Activated naive CD4-positive, alpha-beta T cell treated with anti-CD3 and anti-CD28 coated beads, Interleukin-2, amount 50 U/mL, for 16 hours (primary cell): ENCODE measurements at regions not wholly inside any gene's neighbourhood (a gene's known extent, or its start where the extent isn't known, plus 50 kb on each side); places are given as distances from the start of the nearest gene placed in this dataset.
"Not testable (repeated sequence)": the region's sequence is repeated elsewhere in the genome, so short reads cannot be mapped to it uniquely, and the experiment has no call there.

Experiments
- DNase-seq: peaks from one replicate; pipeline ENCODE4 v3.0.0-alpha.2; 2020

DNA sequence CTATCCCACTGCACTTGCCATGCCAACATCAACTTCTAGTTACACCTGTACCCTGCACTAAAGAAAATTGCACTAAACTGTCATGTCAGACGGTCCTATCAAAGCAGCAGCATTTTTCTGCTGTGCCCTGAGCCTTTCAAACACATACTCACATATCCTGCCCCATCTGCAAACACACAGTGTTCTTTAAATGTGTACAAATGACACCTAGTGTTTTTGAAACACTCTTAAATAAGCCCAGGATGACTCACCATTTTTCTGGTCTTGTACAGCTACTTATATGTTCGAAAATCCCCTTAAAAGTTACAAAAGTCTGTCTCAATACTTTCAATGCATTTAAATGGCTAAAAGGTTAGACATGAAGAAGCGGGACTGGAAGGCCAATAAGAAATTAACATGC lies 346.7 kb upstream of the PPARGC1A start:
- DNase-seq, result no peak

DNA sequence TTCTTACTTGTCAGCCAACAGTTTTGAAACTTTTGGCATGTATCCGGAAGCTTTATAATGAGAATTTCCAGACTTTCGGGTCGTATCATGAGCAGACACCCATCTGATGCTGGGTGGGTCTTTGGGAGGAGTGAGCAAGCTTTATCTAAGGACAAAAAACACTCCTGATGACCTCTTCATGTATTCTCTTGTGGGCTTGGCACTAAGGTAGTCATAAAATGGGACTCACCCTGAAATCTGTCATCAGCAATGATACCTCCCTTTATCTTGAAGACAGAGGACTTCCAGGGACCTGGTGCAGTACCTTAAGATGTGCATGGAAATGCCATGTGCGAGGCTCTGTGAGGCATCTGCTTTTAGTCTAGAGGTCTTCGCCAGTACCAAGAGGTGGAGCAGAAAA lies 346.3 kb upstream of the PPARGC1A start:
- DNase-seq, result no peak

DNA sequence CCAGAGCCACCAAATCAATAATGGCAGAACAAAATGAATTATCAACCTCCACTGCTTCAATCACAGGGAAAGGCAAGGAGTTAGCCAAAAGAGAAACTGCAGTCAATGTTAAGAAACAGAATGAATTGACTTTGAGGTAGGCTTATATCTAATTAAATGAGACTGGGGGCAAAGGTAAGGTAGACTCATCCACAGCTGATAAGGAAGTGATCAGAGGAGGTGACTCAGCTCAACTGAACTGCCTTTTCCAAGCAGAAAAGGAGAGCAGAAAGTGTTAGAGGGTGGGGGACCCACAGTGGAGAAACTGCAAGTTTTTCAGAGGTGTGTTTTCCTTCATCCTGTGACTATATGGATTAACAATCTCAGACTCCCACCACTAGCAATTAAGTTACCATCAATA lies 345.8 kb upstream of the PPARGC1A start:
- DNase-seq, result no peak

DNA sequence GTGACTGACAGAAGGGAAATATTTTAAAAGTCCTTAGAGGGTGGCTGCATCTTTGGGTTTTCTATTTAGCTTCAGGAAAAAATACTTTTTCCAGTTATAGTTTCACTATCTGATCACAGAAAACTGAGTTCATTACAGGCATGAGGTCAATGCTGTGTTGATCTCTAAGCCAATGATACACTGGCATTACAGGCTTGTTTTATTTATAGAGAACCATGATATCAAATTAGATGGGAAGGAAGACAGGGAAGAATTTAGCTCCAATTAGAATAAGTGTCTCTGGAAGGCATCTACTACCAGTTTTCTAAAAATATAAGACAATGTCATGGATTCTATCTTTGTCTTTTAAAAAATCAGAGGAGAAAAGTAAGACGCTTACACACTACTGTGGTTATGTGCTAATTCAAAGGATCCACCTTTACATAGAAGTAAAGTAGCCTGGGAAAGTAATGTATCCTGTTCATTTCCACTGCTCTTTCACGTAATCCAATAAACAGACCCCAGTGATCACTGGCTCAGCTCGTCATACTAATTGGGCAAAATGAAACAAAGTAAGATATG lies 344.5 kb upstream of the PPARGC1A start:
- no peak for DNase-seq

DNA sequence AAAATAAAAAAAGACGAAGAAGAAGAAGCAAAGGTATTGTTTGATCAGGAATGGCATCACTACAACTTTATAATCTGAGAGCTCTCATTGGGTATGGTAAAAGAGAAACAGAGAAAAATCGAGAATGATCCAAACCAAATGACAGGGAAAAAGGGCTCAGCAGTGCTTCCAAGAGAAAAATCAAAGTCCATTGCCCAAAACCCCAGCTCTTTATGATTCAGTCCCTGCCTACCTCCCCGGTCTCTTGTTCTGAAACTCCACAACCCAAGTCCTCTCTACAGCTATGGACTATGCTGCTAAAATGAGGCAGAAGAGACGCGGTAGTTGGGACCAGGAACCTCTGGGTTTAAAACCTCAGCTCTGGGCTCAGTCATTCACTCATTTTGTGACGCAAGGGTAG lies 341.1 kb upstream of the PPARGC1A start:
- DNase-seq, result no peak

DNA sequence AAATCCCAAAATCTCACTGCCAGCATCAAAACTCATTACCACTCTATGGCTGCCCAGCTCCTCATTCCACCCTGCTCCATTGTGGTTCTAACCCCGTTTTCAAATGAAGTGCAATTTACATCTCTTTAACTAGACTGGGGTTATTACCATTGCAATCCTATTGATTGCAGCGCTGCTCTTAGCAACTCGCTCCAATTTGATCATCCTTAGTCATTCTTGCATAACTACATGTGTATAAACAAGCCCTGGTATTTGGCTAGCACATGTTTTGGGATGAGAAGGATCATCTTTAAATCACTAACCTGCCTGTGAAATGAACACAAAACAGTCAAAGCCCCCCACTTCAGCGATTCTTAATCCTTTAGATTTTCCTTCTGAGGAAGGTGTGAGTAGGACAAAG lies 340.1 kb upstream of the PPARGC1A start:
- no peak for DNase-seq

DNA sequence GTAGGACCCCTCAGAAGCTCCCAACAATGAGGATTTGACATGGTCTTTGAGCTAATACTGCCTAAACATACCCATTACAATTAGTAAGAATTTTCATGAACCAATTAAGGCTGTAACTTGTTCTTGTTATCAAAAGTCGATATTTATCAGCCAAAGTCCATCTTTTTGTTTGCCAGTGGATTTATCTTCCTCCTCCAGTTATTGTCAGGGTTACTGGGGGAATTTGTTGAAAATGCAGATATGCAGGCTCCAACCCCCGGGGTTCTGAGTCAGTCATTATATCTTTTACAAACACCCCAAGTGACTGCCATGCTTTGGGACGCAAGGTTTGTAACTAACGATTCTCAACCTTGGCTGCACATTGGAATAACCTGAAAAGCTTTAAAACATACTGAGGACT lies 338.8 kb upstream of the PPARGC1A start:
- DNase-seq, result no peak

DNA sequence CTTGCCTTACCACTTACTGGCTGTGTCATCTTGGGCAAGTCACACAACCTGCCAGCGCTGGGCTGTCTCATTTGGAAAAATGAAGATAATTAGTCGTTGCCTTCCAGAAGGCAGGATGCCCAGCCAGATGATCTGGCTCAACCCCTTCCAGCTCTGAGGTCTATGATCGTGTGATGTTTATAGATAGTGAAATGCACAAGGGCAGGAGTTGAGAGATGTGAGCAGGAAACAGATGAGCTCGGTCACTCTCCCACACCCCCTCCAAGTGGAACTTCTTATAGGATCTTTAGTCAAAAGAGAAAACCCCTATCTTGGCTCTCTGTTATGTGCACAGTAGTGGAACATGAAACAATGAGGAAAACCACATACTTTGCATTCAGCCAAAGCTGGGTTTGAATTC lies 336.8 kb upstream of the PPARGC1A start:
- no peak for DNase-seq

DNA sequence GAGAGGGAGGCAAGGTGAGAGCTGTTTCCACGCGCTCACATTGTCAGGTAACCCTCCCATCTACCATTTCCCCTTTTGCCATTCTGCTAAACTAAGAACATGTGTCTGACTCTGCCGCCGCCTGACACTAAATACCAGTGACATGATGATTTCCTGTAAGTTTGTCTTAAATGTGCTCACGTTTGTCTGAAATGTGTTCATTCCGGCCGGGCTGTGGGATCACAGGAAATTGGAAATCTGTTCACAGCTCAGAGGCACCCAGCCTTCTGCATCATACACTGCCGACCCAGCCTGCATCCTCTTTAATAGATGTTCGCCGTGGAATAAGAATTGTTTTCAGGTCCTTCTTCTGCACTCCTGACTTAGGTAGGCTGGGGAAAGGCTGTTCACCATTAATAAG lies 336.2 kb upstream of the PPARGC1A start:
- DNase-seq, result no peak

DNA sequence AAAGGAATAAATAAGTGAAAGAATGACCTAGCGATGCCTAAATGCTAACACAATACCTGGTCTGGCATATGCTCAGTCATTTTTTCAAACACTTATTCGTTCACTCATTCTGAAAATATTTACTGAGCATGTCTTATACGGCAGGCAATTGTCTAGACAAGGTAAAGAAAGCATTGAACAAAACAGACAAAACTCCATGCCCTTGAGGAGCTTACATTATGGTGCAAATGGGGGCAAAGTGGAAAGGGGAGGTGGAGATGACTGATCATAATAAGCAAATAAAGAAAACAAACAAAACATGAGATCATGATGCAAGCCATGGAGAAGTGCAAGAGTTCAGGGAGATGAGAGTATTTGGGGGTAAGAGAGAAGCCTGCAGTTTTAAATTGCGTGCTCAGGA lies 334.6 kb upstream of the PPARGC1A start:
- no peak for DNase-seq

DNA sequence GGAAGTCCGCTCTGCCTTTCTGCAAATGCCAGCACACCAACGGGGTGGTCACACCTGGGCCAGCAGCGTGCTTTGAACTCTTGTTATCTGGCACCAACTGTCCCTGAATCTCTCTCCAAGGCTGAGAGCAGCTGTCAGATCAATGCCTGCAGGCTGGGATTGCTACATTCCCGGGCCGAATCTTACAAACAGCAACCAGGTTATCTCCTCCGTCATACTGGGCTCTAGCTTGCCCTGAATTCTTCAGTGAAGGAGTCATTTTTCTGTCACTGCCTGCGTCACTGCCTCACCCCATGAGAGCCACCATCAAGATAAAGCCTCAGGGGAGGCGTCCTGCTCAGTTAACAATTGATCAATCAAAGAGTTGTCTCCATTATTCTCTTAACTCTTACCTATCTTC lies 329.4 kb upstream of the PPARGC1A start:
- no peak for DNase-seq

DNA sequence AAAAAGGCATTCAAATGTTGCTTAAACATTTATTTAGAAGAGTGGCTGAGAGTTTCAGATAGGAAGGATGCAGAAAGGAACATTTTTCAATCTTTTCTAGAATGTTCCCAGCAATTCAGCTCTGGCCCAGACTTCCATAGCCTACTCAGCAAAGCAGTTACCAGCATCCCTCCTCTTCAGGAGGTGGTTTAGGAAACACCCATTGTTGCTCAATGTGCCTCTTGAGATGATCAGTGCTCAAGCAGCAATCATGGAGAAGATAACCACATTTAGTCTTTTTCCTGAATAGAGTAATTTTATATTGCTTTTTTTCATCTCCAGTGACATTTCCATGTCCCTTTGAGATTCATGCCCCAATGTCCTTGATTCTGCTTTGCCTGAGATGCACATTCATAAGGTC lies 328.7 kb upstream of the PPARGC1A start:
- DNase-seq, result no peak

DNA sequence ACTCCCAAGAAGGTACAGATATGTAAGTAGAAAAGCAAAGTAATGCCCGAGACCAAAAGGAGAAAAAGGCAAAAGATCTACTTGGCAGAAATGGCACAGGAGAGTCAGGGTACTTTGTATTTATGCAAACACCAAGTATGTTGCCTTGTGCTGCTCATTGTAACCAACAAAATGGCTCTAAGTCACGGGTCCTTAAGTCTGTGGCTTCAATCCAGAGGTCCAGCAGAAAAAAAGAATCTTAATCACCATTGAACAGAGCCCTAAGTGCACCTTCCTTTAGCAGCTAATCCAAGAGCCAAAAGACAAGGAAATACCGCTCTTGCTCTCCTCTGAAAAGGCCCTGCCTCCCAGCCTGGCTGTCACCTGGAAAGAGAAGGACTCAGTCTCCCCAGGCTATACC lies 324.9 kb upstream of the PPARGC1A start:
- DNase-seq, result no peak

DNA sequence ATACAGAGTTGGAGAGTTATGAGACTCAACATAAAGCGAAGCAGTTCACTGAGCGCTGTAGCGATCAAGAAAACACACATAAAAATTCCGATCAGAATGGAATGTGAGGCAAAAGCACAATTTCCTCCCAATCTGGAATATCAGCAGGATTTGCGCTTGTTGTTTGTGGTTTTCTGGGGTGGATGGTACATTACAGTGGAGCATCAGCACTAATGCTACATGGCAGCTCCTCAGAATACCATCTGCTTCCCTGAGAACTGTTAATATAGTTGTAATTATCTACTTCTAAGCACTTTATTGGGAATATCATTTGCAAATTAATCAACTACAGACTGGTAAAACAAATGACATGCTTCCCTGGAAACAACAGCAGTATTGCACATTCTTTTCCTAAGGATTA lies 324.1 kb upstream of the PPARGC1A start:
- no peak for DNase-seq

DNA sequence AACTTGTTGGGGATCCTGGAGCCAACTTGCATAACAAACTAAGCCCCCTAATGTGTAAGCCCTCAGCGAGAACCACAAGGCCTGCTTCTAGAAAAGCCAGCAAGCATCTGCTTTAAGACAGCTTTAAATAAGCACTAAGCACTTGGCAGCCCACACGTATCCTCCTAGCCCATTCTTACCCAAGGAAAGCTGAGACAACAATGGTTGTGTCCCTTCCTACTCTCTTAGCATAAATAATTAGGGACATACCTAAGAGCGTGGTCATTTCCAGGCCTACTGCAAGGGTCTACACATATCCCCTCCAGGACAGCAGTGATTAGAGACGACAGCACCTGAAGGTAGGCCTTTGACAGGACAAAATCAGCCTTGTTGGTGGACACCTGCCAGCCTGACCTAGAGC lies 322.8 kb upstream of the PPARGC1A start:
- no peak for DNase-seq

DNA sequence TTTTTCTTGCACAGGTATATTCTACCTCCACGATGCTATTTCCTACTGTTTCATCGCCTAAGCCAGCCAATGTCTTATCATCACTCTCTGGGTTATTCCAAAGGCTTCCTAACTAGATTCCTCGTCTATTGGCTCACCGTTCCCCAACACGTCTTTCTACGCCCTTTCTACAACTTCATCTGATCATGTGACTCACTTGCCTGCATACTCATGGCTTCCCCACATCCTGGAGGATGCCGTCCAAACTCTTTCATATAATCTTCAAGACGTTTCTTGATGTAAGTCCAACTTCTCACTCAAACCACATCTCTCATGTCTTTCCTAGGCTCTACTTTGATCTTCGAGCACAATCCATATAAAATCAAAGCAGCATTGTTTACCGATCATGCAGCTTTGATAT lies 322.0 kb upstream of the PPARGC1A start:
- DNase-seq, result no peak

DNA sequence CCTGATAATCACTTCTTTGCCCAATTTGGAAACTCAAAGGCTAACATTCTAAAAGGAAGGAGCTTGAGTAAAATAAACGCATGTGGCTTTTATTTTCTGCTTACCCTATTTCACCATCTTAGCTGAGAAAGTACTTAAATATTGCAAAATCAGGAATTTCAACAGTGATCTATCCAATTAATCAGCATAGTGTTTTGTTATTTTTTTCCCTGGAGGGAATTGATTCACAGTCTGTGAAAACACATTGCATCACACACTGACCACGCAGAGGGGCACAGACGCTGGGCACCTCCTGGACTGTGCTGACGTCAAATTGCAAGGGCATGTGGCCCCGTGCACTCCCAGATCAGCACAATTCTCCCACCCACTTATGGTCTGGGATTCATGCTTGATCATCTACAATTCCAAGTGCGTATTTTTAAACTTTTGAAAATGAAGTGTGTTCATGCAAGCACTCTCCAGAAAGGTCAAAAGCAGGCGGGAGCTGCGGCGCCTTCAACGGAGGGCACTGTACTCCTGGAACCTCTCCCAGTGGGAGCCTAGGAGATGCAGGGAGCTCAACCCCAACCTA lies 320.6 kb upstream of the PPARGC1A start:
- DNase-seq, result no peak

DNA sequence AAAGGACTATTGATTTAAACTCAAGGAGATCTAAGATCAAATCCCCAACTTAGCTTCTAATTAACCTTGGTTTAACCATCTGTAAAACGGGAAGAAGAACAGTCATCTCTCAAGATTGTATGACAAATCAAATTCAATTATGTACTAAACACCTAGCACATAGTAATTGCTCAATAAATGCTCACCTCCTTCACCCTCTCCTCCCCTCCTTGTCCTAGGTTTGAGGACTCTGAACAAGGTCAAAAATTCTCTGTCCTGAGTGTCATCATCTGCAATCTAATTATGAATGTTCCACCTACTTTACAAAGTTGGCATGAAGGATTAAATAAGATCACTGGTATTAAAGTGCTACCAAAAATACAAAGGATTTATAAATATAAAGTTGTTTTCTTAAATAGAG lies 320.1 kb upstream of the PPARGC1A start:
- no peak for DNase-seq

DNA sequence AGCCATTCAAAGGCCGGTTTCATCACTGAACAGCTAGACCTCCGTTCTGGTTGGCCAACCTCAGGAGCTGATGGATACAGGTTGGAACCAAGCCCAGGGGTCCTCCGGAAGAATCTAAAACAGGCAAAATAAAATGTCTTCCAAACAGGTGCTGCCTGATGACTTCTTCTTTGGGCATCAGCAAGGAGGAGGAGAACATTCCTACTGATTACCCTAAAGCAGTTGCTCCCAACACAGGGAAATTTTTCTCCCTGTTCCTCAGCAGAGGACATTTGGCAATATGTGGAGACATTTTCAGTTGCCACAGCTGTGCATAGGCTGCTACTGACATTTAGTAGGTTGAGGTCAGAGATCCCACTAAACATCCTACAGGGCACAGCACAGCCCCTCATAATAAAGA lies 319.3 kb upstream of the PPARGC1A start:
- no peak for DNase-seq

DNA sequence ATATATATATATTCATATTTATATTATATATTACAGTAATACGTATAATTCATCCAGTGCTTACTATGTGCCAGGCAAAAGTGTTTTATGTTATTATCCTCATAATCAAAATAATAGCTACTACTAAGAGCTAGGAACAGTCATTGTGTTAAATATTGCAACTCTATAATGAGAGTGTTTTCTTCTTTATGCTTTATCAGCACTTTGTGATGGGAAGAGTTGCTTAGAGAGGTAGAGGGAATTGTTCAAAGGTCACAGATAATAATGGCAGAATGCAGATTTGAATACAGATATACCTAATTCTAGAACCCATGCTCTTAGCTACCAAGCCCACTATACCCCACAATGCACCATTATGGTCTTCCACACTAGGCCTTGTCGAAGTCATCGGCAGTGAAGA lies 318.8 kb upstream of the PPARGC1A start:
- DNase-seq, result no peak

DNA sequence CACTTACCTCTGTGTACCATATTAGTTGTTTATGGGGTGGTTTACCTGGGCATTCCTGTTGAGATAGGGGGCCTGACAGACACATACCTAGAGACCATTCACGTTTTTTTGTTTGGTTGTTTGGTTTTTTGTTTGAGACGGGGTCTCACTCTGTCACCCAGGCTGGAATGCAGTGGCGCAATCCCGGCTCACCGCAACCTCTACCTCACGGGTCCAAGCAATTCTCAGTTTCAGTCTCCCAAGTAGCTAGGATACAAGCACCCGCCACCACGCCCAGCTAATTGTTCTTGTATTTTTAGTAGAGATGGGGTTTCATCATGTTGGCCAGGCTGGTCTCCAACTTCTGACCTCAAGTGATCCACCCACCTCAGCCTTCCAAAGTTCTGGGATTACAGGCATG lies 314.9 kb upstream of the PPARGC1A start:
- DNase-seq, result not testable (repeated sequence)

DNA sequence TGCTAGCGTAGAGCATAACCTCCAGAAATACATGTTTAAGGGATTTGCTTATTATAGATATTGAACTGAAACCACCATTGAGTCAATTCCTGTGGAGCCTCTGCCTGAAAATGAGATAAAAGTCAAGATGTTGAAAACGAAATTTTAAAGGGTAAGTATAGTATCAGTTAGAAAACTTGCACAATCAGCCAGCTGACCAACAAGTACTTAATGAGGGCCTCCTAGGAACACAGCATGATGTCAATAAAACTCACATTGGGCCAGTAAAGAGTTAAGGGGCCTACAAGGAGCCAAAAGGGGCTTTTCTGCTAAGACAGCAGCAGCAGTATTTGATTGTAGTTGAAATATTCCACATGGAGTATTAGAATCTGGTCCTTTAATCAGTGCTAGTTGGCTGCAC lies 314.1 kb upstream of the PPARGC1A start:
- no peak for DNase-seq

DNA sequence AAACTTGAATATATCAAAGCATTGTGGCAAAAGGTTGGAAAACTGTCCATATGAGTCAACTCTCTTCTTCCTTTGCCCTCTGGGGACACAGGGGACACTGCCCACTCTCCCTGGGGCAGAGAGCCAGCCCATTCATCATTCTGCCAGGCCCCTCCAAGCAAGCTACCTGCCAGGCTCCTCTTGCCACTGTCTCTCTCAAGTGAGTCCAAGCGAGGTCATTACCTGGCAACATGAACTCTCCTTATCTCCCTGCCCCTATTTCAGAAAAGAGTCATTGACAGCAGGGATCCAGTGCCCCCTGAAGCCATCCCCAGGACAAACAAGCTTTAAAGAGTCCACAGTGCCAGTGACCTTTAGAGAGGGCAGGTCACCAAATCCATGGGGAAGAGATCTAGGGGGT lies 312.7 kb upstream of the PPARGC1A start:
- DNase-seq, result no peak

DNA sequence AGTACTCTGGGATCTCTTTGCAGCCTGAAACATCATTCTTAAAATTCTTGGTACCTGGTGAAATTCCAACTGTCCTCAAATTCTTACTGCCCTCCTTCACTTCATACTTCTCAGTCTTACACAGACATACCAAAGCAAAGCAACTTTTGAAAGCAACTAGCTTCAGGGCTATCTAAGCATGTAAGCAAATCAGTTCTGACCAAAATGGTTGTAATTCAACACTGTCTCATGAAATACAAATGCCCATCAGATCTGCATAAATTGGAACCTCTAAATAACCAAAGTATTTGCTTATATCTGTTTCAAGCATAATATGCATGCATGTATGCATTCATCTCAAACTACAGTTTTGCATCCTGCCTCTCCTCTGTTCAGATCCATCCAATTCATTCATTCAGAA lies 308.1 kb upstream of the PPARGC1A start:
- no peak for DNase-seq

DNA sequence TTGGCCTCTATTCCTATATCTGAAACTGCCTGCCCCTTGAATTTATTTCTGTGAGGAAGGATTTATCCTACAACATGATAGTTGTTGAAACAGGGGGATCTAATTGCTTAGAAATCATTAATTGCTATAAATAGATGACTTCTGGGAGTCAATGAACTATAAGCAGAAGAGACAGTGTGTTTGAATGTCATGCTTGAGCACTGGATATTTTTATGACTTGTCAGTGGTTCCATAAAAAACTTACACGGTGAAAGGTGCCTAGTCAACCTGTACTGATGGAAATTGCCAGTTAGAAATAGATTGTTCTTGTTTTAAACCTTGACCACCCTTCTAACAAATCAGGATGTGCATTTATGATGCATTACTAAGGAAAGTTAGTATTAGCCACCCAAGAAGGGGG lies 306.9 kb upstream of the PPARGC1A start:
- no peak for DNase-seq
